GM12873 (cell line): ENCODE measurements at regions not wholly inside any gene's neighbourhood (a gene's known extent, or its start where the extent isn't known, plus 50 kb on each side); places are given as distances from the start of the nearest gene placed in this dataset.
A peak's percentile ranks its signal among the peaks of the same experiment; 100 is the strongest.

Source experiments
- CTCF ChIP-seq: IDR thresholded peaks from 2 replicates; pipeline ENCODE4 v1.5.1; 2012; ENCODE audit warnings: low read depth, mild to moderate bottlenecking, moderate library complexity, low read length, control low read depth; ENCODE audit not compliant: insufficient read depth; ENCODE audit errors: missing control alignments

GRCh38 chr2:212871597-212871996 lies 279.8 kb downstream of the IKZF2 start:
- no peak for TF ChIP-seq CTCF

GRCh38 chr2:212864186-212864585 lies 287.2 kb downstream of the IKZF2 start:
- no peak for TF ChIP-seq CTCF

- peak; percentile 66 for TF ChIP-seq CTCF
Measured at GRCh38 chr2:212863185-212863588, 288.2 kb downstream of the IKZF2 start.

- no peak for TF ChIP-seq CTCF
Measured at GRCh38 chr2:212858496-212858895, 292.9 kb downstream of the IKZF2 start.

- TF ChIP-seq CTCF, result no peak
Measured at GRCh38 chr2:212854771-212855170, 296.6 kb downstream of the IKZF2 start.

- TF ChIP-seq CTCF, result no peak
Measured at GRCh38 chr2:212854116-212854515, 297.3 kb downstream of the IKZF2 start.

- TF ChIP-seq CTCF, result no peak
Measured at GRCh38 chr2:212845941-212846340, 305.5 kb downstream of the IKZF2 start.

- TF ChIP-seq CTCF, result no peak
Measured at GRCh38 chr2:212843409-212844199, 305.0 kb upstream of the ERBB4 start.
